B cell (primary cell): ENCODE measurements at regions not wholly inside any gene's neighbourhood (a gene's known extent, or its start where the extent isn't known, plus 50 kb on each side); places are given as distances from the start of the nearest gene placed in this dataset.

ENCODE experiments used
- ATAC-seq: fragments of 200-7000 bp; cut with Tn5 transposase; one replicate; pipeline ENCODE4 v1.10.0; 2021; ENCODE audit warnings: low read depth, mild to moderate bottlenecking, moderate number of reproducible peaks, moderate library complexity
- CTCF ChIA-PET: fragments of 350-600 bp; sonication (Branson Sonifier 250); formaldehyde crosslinking; loops from one replicate; lab custom pipeline; 2021; ENCODE audit warnings: antibody characterized with exemption, inconsistent platforms; lab: Charles Lee
- POLR2A ChIA-PET: fragments of 350-600 bp; sonication (Branson Sonifier 250); formaldehyde crosslinking; loops from one replicate; lab custom pipeline; 2021; ENCODE audit warnings: antibody characterized with exemption; lab: Charles Lee
- DNase-seq: peaks from one replicate; pipeline ENCODE4 v3.0.0; 2013
- H2AFZ ChIP-seq: 2 replicates; pipeline ENCODE4 v1.6.1; 2012; ENCODE audit warnings: mild to moderate bottlenecking, low read depth, low read length; ENCODE audit not compliant: insufficient read depth, poor library complexity, severe bottlenecking
- H3K27ac ChIP-seq, 2 donors: 1 replicate in 1 of 2; 2 replicates in 1 of 2; pipeline ENCODE4 v1.5.1; 2012 to 2013; ENCODE audit warnings: low read length in 2 of 2, mild to moderate bottlenecking in 2 of 2, moderate library complexity in 1 of 2
- H3K27me3 ChIP-seq, 4 experiments: fragments of 200-600 bp in 1 of 4; sonication (generic) in 1 of 4; replicated peaks in 1 of 4; 1 replicate in 2 of 4; 2 replicates in 2 of 4; pipeline versions ENCODE4 v1.6.1 to v1.7.0; 2013 to 2016; ENCODE audit warnings: low read length in 3 of 4, mild to moderate bottlenecking in 2 of 4, mixed read lengths in 1 of 4, moderate library complexity in 1 of 4; ENCODE audit not compliant: insufficient read depth in 4 of 4, control insufficient read depth in 3 of 4; ENCODE audit errors: control extremely low read depth in 1 of 4
- H3K36me3 ChIP-seq, 2 experiments: replicated peaks in 1 of 2; 1 replicate in 1 of 2; 2 replicates in 1 of 2; pipeline versions ENCODE4 v1.6.1 to v1.7.1; 2013; ENCODE audit warnings: low read length in 1 of 2; ENCODE audit not compliant: insufficient read depth in 2 of 2, control insufficient read depth in 1 of 2; ENCODE audit errors: control extremely low read depth in 1 of 2, extremely low read depth in 1 of 2
- H3K4me1 ChIP-seq, 2 donors: fragments of 200-600 bp in 1 of 2; sonication (generic) in 1 of 2; 1 replicate in 1 of 2; 2 replicates in 1 of 2; pipeline versions ENCODE4 v1.5.1 to v1.6.1; 2013 to 2017; ENCODE audit warnings: low read length in 2 of 2; ENCODE audit not compliant: control insufficient read depth in 2 of 2, insufficient read depth in 2 of 2
- H3K4me2 ChIP-seq: replicated peaks from 2 replicates; pipeline ENCODE3; 2012; ENCODE audit warnings: mild to moderate bottlenecking, low read depth, low read length; ENCODE audit not compliant: poor library complexity, severe bottlenecking
- H3K4me3 ChIP-seq, 5 experiments: fragments of 200-600 bp in 1 of 5; sonication (generic) in 1 of 5; 1 replicate in 3 of 5; 2 replicates in 2 of 5; pipeline versions ENCODE4 v1.5.1 to v1.7.0; 2011 to 2016; ENCODE audit warnings: low read length in 4 of 5, mild to moderate bottlenecking in 4 of 5, low read depth in 2 of 5, control low read depth in 1 of 5, moderate library complexity in 1 of 5; ENCODE audit not compliant: insufficient read depth in 1 of 5; ENCODE audit errors: control extremely low read depth in 1 of 5, extremely low read depth in 1 of 5
- H3K79me2 ChIP-seq: fragments of 200-600 bp; sonication (generic); one replicate; pipeline ENCODE4 v1.6.0; 2016; ENCODE audit warnings: low read length; ENCODE audit not compliant: control insufficient read depth, insufficient read depth
- H3K9ac ChIP-seq: fragments of 200-600 bp; sonication (generic); 2 replicates; pipeline ENCODE4 v1.6.1; 2017; ENCODE audit warnings: mild to moderate bottlenecking, low read length, moderate library complexity
- H3K9me3 ChIP-seq, 3 donors: one replicate each; pipeline versions ENCODE4 v1.6.1 to v1.7.1; 2013; ENCODE audit warnings: low read length in 2 of 3; ENCODE audit not compliant: control insufficient read depth in 2 of 3, insufficient read depth in 1 of 3; ENCODE audit errors: control extremely low read depth in 1 of 3
- H4K20me1 ChIP-seq: 2 replicates; pipeline ENCODE4 v1.6.0; 2012; ENCODE audit warnings: mild to moderate bottlenecking, low read length; ENCODE audit not compliant: insufficient read depth, control insufficient read depth, poor library complexity, severe bottlenecking
- H3K27ac Mint-ChIP-seq: one replicate; pipeline ENCODE4 v1.8.0; 2021; ENCODE audit warnings: mixed read lengths
- H3K27me3 Mint-ChIP-seq: one replicate; pipeline ENCODE4 v1.8.0; 2021; ENCODE audit warnings: mixed read lengths
- H3K4me1 Mint-ChIP-seq: one replicate; pipeline ENCODE4 v1.8.0; 2021; ENCODE audit warnings: mixed read lengths
- H3K4me3 Mint-ChIP-seq: one replicate; pipeline ENCODE4 v1.8.0; 2021; ENCODE audit warnings: mixed read lengths
- H3K9me3 Mint-ChIP-seq: one replicate; pipeline ENCODE4 v1.8.0; 2022; ENCODE audit warnings: mixed read lengths; ENCODE audit not compliant: insufficient read depth
- CTCF ChIP-seq: fragments of 200-600 bp; IDR thresholded peaks from one replicate; pipeline ENCODE4 v1.8.0; 2022; ENCODE audit warnings: antibody characterized with exemption, mild to moderate bottlenecking
- EZH2 ChIP-seq: IDR thresholded peaks from 2 replicates; pipeline ENCODE4 v1.6.1; 2012; ENCODE audit warnings: borderline replicate concordance, low read depth, mild to moderate bottlenecking, moderate library complexity, low read length; ENCODE audit not compliant: insufficient read depth, poor library complexity, severe bottlenecking
- WGBS: methylation state at CpG from one replicate; pipeline ENCODE4 v1.1.5; 2013; ENCODE audit warnings: missing lambda C conversion rate; ENCODE audit not compliant: insufficient coverage; 5-methylcytosine and 5-hydroxymethylcytosine counted together
- intact Hi-C: fragments of 100-400 bp; cut with micrococcal nuclease; formaldehyde crosslinking; loops from one replicate; pipeline ENCODE4 v1.10.0; 2022

GRCh38 chr5:125294844-125295243 is 548.4 kb upstream of the ZNF608 start:
- Mint-ChIP-seq H3K9me3 (no peaks in the 10 kb centered on the region), H3K4me3 (no peak overlapping the region), H3K27ac (no peak overlapping the region), H3K27me3 (no peaks in the 10 kb centered on the region), H3K4me1 (peaks cover 14% of the 10 kb centered on the region)
- Histone ChIP-seq H3K4me2 (no peak overlapping the region), H3K4me3 (no peak overlapping the region), H3K4me1 (peaks cover 5 to 16% of the 10 kb centered on the region in 2 donors), H3K27ac (no peak overlapping the region), H3K9ac (no peak overlapping the region), H3K36me3 (no peaks in the 10 kb centered on the region), H2AFZ (no peak overlapping the region), H3K79me2 (no peaks in the 10 kb centered on the region), H4K20me1 (no peaks in the 10 kb centered on the region), H3K27me3 (no peaks in the 10 kb centered on the region), H3K9me3 (no peaks in the 10 kb centered on the region)
- TF ChIP-seq EZH2 (no peak), CTCF (no peak)
- POLR2A ChIA-PET: no interaction called here
- CTCF ChIA-PET: no interaction called here
- intact Hi-C loops: no loop called here
- no peak for DNase-seq
- ATAC-seq: no peak
- WGBS: 100% methylated on average over 1 of the region's 2 CpGs

- no CpG with 5 or more reads among the region's 4 CpGs for WGBS
- H3K9me3 ChIP-seq: no peaks in the 10 kb centered on the region
- H2AFZ ChIP-seq: no peak overlapping the region
- no peak overlapping the region for H3K27ac ChIP-seq
- H3K4me2 ChIP-seq: no peak overlapping the region
- ChIA-PET POLR2A (no interaction called here), CTCF (no interaction called here)
- ATAC-seq (no peak), DNase-seq (no peak)
- H3K36me3 ChIP-seq: no peaks in the 10 kb centered on the region
- Mint-ChIP-seq H3K27ac (no peak overlapping the region), H3K4me1 (peaks cover 14% of the 10 kb centered on the region), H3K27me3 (no peaks in the 10 kb centered on the region), H3K4me3 (no peak overlapping the region), H3K9me3 (no peaks in the 10 kb centered on the region)
- no peak overlapping the region for H3K9ac ChIP-seq
- H3K27me3 ChIP-seq: no peaks in the 10 kb centered on the region
- peaks cover 5 to 16% of the 10 kb centered on the region in 2 donors for H3K4me1 ChIP-seq
- TF ChIP-seq CTCF (no peak), EZH2 (no peak)
- no peaks in the 10 kb centered on the region for H3K79me2 ChIP-seq
- no peak overlapping the region for H3K4me3 ChIP-seq
- intact Hi-C loops: no loop called here
- no peaks in the 10 kb centered on the region for H4K20me1 ChIP-seq
These were observed 549.0 kb upstream of the ZNF608 start for GRCh38 chr5:125295405-125295872.
